Activated CD4-positive, alpha-beta T cell treated with anti-CD3 and anti-CD28 coated beads, Interleukin-10, Interleukin-2, amounts not matched to agents 100 ng/mL and 50 ng/mL, durations not matched to agents 16 hours and 8 hours (primary cell): ENCODE measurements at regions not wholly inside any gene's neighbourhood (a gene's known extent, or its start where the extent isn't known, plus 50 kb on each side); places are given as distances from the start of the nearest gene placed in this dataset.
"Not testable (repeated sequence)": the region's sequence is repeated elsewhere in the genome, so short reads cannot be mapped to it uniquely, and the experiment has no call there.

Experiments
- DNase-seq: peaks from one replicate; pipeline ENCODE4 v3.0.0-alpha.2; 2020

- DNase-seq: no peak
These were observed 50.5 kb upstream of the OTOS start for GRCh38 chr2:240191001-240191400.

DNA sequence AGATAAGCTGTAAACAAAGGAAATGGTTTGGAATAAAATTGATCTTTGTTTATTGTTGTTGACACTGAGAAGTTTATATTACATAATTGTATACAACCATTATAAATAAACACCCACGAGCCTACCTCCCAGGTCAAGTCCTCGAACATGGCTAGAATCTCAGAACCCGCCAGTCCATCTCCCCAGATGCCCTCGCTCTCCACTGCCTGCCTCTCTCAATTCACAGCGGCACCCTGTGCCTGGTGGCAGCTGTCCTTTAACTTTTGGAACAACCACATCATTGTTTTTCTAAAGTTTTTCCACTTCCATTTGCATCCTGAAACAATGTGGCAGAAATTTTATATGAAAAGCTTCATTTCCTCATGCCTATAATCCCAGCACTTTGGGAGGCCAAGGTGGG, 52.2 kb upstream of the OTOS start:
- no peak for DNase-seq

DNA sequence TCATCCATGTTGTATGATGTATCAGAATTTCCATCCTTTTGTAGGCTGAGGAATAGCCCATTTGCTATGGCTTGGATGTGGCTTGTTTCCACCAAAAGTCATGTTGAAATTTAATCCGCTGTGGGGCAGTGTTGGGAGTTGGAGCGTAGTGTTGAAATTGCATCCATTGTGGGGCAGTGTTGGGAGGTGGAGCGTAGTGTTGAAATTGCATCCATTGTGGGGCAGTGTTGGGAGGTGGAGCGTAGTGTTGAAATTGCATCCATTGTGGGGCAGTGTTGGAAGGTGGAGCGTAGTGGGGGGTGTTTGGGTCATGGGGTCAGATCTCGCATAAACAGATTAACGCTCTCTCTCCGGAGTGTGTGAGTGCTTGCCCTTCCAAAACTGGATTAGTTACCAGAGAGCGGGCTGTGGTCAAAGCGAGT, 53.9 kb upstream of the OTOS start:
- DNase-seq: not testable (repeated sequence)

- DNase-seq: no peak
These were observed 54.9 kb upstream of the OTOS start for GRCh38 chr2:240195316-240195861.

DNA sequence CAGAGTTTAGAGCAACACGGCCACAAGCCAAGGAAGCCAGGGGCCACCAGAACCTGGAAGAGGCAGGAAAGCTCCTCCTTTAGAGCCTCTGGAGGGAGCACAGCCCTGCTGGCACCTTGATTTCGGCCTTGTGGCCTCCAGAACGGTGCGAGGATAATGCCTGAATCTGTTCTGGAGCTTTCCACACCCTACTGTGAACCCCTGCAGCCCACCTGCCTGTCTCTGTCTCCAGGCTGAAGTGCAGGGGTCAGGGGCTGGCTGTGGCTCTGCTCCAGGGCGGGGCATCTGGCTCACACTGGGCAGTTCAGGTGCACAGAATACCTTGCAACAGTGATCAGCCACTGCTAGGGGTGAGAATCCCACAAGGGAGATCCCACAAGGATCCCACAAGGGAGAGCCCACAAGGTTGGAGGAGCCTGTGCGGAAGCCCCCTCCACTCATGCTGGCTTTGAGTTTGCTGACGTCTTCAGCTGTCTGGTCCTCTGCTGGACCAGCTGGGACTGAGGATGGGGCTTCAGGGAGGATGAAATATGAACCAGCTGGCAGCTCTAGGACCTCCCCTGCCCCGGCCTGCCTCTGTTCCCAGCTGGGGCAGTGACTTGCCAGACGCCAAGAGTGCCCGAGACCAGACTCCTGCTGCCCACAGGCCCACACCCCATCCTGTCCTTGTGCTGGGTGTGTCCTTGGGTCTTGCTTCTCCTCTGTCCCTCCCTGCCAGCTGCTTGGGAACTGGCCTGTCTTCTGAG, 56.4 kb upstream of the OTOS start:
- no peak for DNase-seq

DNA sequence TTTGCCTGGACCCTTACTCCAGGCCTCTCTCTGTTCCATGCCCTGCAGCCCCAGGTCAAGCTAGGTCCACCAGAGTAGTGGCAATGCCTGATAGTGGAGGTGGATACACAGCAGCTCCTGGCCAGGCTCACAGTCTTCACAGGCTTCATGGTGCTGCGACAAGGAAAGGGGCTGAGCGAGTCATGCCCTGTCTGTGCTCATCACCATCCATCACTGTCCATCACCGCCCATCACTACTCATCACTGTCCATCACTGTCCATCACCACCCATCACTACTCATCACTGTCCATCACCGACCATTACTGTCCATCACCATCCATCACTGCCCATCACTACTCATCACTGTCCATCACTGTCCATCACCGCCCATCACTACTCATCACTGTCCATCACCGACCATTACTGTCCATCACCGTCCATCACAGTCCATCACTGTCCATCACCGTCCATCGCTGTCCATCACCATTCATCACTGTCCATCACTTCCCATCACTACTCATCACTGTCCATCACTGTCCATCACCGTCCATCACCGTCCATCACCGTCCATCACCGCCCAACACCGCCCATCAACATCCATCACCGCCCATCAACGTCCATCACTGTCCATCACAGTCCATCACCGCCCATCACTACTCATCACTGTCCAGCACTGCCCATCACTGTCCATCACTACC, 57.1 kb upstream of the OTOS start:
- DNase-seq: no peak

DNA sequence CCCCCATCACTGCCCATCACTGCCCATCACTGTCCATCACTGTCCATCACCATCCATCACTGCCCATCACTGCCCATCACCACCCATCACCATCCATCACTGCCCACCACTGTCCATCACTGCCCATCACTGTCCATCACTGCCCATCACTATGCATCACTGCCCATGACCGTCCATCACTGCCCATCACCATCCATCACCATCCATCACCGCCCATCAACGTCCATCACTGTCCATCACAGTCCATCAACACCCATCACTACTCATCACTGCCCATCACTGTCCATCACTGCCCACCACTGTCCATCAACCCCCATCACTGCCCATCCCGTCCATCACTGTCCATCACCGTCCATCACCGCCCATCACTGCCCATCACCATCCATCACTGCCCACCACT, 57.8 kb upstream of the OTOS start:
- no peak for DNase-seq

- no peak for DNase-seq
These were observed 58.8 kb upstream of the OTOS start for GRCh38 chr2:240199133-240199870.

GRCh38 chr2:240200230-240201051, 60.0 kb upstream of the OTOS start:
- peak; percentile 28 for DNase-seq

GRCh38 chr2:240201866-240202265, 61.4 kb upstream of the OTOS start:
- no peak for DNase-seq

- no peak for DNase-seq
These were observed 62.1 kb upstream of the OTOS start for GRCh38 chr2:240202586-240202985.

- DNase-seq: no peak
These were observed 62.8 kb upstream of the OTOS start for GRCh38 chr2:240203031-240203787.

- no peak for DNase-seq
These were observed 63.4 kb upstream of the OTOS start for GRCh38 chr2:240203788-240204270.

DNA sequence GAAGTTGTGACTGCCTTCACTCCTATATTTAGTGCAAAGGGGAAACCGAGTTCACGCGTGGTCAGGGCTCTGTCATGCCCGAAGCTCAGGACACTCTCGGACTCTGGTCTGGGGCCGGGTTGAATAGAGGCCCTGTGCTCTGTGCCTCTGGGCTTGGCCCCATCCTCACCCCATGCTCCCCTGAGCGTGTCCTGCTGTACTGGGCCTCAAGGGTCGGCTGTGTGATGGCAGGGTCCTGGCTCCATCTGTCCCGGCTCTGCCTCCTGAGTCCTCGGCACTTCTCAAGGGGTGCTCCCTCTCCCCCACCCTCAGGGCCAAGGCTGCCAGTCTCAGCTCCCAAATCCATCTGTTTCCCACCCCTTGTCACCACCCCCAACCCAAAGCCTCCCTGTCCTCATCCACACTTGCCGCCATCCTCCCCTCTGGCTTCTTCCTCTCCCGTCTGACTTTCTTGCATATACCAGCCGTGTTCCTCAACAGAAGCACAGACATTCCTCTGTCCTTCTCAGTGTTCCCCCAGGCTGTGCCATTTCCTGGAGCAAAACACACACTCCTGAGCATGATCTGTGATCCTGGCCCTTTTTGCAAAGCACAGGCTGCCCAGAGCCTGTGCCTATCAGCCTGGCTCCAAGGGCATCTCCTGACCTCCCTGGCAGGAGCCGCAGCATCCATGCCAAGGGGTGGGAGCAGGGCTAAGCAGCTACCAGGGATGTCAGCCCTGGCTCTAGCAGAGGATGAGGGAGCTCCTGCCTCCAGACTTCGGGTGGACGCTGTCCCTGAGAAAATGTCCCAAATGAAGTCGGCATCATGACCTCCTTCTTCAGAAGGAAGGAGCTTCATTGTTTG, 64.2 kb upstream of the OTOS start:
- no peak for DNase-seq

DNA sequence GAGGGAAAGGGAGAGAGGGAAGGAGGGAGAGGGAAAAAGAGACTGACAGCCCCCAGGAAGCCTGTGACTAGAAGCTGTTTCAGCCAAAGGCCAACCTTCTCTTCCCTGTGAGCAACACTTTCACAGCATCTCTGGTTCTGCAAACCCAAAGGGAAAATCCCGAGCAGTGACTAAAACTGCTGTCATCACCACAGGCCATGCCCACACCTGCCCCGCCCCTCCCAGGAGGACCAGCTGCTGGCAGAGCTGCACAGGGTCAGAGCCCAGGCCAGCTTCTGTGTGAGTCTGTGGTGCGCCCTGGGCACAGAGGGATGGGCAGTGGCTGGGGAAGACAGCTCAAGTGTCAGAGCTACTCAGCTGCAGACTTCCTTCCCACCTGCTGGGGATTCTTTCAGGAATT, 64.9 kb upstream of the OTOS start:
- DNase-seq: peak; percentile 62

DNA sequence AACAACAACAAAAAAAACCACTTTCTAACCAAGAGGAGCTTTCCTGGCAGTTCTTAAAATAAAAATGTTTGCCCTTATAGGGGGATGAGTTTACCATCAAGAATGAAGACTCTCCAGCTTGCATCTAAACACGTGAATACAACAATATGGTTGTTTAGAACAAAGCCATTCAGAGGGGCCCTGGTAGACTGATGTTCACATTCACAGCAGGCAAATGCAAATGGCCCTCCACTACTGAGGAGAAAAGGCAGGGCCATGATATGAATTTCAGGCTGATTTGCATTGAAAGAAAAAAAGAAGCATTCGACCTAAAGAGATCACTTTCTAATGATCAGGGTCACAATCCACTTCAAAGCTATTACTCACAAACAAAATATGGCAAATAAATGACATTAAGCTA, 65.3 kb upstream of the OTOS start:
- no peak for DNase-seq

DNA sequence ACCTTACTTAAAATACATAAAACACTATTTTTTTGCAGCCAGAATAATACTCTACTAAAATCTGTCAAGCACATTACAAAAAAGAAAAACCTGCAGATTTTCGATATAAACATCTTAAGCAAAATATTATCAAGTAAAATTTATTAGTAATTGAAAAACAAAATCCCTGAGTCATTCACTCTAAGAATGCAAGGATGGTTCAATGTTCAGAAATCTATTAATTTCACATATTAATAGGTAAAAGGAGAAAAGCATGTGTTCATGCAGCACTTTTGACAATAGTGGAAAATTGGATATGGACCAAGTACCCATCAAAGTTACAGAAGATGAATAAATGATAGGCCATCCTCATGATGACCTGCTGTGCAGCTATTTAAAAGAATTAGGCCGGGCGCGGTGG, 66.2 kb upstream of the OTOS start:
- DNase-seq: no peak

- DNase-seq: no peak
These were observed 67.2 kb upstream of the OTOS start for GRCh38 chr2:240207661-240208060.

GRCh38 chr2:240208096-240208495, 67.6 kb upstream of the OTOS start:
- DNase-seq: no peak

- DNase-seq: no peak
These were observed 68.3 kb upstream of the OTOS start for GRCh38 chr2:240208631-240209211.
